Gastrocnemius medialis (tissue), 4 donors: ENCODE measurements at regions not wholly inside any gene's neighbourhood (a gene's known extent, or its start where the extent isn't known, plus 50 kb on each side); places are given as distances from the start of the nearest gene placed in this dataset.

Experiments used
- CTCF ChIP-seq, 5 experiments: fragments of 450-650 bp in 3 of 5; fragments of 200-600 bp in 2 of 5; sonication (generic) in 2 of 5; IDR thresholded peaks in 4 of 5; conservative IDR thresholded peaks in 1 of 5; 1 replicate in 4 of 5; 2 replicates in 1 of 5; pipeline ENCODE4 v1.5.1; 2016 to 2019; ENCODE audit warnings: antibody characterized with exemption in 5 of 5, mild to moderate bottlenecking in 3 of 5, moderate library complexity in 3 of 5
- POLR2A ChIP-seq, 2 donors: fragments of 450-650 bp; IDR thresholded peaks; one replicate each; pipeline ENCODE4 v1.6.1; 2017; ENCODE audit warnings: antibody characterized with exemption in 2 of 2, mild to moderate bottlenecking in 2 of 2, moderate library complexity in 2 of 2

GRCh38 chr2:59892398-59892797, 661.1 kb downstream of the BCL11A start:
- no peak for TF ChIP-seq CTCF (IDR thresholded peaks at IDR 0.05 in 4 of 5, conservative IDR thresholded peaks at IDR 0.05 in 1 of 5)
- TF ChIP-seq POLR2A (IDR thresholded peaks at IDR 0.05) = no peak
